Right lobe of liver (tissue), 4 donors: ENCODE measurements at regions not wholly inside any gene's neighbourhood (a gene's known extent, or its start where the extent isn't known, plus 50 kb on each side); places are given as distances from the start of the nearest gene placed in this dataset.
"Not testable (repeated sequence)": the region's sequence is repeated elsewhere in the genome, so short reads cannot be mapped to it uniquely, and the experiment has no call there.

Experiments
- CTCF ChIP-seq, 4 donors: fragments of 200-600 bp in 3 of 4; fragments of 450-650 bp in 1 of 4; IDR thresholded peaks; one replicate each; pipeline versions ENCODE4 v1.5.1 to v1.8.0; 2016 to 2022; ENCODE audit warnings: antibody characterized with exemption in 4 of 4, mild to moderate bottlenecking in 2 of 4
- POLR2A ChIP-seq: fragments of 450-650 bp; IDR thresholded peaks from one replicate; pipeline ENCODE4 v1.6.1; 2017; ENCODE audit warnings: antibody characterized with exemption, mild to moderate bottlenecking
- donor health status: DM: no; HTN: no; CAD: no.
- donor health status: DM: no; HTN: no; CAD: no.
- donor health status: DM: no; HTN: yes; CAD: no.

DNA sequence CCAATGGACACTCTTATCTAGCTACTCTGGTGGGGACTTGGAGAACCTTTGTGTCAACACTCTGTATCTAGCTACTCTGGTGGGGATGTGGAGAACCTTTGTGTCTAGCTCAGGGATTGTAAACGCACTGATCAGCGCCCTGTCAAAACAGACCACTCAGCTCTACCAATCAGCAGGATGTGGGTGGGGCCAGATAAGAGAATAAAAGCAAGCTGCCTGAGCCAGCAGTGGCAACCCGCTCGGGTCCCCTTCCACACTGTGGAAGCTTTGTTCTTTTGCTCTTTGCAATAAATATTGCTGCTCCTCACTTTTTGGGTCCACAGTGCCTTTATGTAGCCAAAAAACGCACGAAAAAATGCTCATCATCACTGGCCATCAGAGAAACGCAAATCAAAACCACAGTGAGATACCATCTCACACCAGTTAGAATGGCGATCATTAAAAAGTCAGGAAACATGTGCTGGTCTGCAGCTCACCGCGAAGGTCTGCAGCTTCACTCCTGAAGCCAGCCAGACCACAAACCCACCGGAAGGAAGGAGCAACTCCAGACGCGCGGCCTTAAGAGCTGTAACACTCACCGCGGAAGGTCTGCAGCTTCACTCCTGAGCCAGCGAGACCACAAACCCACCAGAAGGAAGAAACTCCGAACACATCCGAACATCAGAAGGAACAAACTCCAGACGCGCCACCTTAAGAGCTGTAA, 176.3 kb downstream of the TBX18 start:
- not testable (repeated sequence) for TF ChIP-seq POLR2A; CTCF (IDR thresholded peaks at IDR 0.05)
